DND-41 (cell line): ENCODE measurements at regions not wholly inside any gene's neighbourhood (a gene's known extent, or its start where the extent isn't known, plus 50 kb on each side); places are given as distances from the start of the nearest gene placed in this dataset.

Experiments
- CTCF ChIP-seq: IDR thresholded peaks from 2 replicates; pipeline ENCODE4 v1.5.1; 2012; ENCODE audit warnings: borderline replicate concordance, low read length, moderate library complexity, mild to moderate bottlenecking; ENCODE audit not compliant: poor library complexity, severe bottlenecking; ENCODE audit errors: extremely low read depth
- EZH2 ChIP-seq: IDR thresholded peaks from 3 replicates; pipeline ENCODE4 v1.6.1; 2012; ENCODE audit warnings: borderline replicate concordance, low read depth, mild to moderate bottlenecking, moderate library complexity, low read length, inconsistent platforms; ENCODE audit not compliant: severe bottlenecking

- TF ChIP-seq CTCF, result no peak
- no peak for TF ChIP-seq EZH2
These were observed 1354.0 kb upstream of the RAG2 start for GRCh38 chr11:37951996-37952395.
